AG09319 (cell line): ENCODE measurements at regions not wholly inside any gene's neighbourhood (a gene's known extent, or its start where the extent isn't known, plus 50 kb on each side); places are given as distances from the start of the nearest gene placed in this dataset.
A peak's percentile ranks its signal among the peaks of the same experiment; 100 is the strongest.

Source experiments
- DNase-seq: peaks from one replicate; pipeline ENCODE4 v3.0.0-alpha.2; 2010; ENCODE audit warnings: low read depth; ENCODE audit errors: extremely low read depth
- TF ChIP-seq, protein P1 (sequence below): IDR thresholded peaks from 2 replicates; pipeline ENCODE4 v1.5.1; 2011; ENCODE audit warnings: low read depth, mild to moderate bottlenecking, inconsistent platforms, low read length, moderate library complexity

DNA sequence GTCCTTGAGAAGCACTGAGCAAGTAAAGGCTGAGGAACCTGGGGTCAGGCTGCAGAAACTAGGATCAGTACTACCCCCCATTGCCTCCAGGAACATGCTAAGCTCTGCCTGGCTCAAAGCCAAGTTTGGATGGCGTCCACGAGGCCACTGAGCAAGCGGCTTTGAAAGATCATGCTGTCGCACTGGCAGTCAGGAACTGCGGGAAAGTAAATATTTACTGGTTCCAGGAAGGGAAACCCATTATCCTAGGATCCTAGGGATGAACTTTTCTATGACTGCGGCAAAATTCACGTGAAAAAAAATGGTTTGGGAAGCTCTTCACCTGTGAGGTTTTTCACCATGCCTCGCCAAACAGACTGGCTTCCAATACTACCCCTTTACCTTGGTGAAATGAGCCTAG is 75.3 kb upstream of the PJA2 start:
- no peak for DNase-seq
- TF ChIP-seq, protein P1, sequence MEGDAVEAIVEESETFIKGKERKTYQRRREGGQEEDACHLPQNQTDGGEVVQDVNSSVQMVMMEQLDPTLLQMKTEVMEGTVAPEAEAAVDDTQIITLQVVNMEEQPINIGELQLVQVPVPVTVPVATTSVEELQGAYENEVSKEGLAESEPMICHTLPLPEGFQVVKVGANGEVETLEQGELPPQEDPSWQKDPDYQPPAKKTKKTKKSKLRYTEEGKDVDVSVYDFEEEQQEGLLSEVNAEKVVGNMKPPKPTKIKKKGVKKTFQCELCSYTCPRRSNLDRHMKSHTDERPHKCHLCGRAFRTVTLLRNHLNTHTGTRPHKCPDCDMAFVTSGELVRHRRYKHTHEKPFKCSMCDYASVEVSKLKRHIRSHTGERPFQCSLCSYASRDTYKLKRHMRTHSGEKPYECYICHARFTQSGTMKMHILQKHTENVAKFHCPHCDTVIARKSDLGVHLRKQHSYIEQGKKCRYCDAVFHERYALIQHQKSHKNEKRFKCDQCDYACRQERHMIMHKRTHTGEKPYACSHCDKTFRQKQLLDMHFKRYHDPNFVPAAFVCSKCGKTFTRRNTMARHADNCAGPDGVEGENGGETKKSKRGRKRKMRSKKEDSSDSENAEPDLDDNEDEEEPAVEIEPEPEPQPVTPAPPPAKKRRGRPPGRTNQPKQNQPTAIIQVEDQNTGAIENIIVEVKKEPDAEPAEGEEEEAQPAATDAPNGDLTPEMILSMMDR, result no peak

DNA sequence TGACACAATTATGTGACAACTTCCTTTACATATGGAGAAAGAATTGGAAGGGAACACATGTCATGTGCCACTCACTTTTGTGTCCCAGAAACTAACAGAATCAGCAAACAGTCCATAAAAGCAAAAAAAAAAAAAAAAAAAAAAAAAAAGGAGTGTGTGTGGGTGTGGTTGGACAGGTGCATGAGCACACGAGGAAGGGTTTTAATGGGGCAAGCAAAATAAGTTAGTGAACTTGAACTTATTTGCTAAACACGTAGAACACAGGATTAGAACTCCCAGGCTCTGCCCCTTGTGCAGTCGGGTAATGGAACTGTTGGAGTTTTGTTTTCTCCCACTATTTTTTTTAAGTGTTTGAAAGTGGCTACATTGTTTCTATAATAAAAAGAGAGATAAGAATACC is 74.8 kb upstream of the PJA2 start:
- TF ChIP-seq, protein P1, result no peak
- no peak for DNase-seq

DNA sequence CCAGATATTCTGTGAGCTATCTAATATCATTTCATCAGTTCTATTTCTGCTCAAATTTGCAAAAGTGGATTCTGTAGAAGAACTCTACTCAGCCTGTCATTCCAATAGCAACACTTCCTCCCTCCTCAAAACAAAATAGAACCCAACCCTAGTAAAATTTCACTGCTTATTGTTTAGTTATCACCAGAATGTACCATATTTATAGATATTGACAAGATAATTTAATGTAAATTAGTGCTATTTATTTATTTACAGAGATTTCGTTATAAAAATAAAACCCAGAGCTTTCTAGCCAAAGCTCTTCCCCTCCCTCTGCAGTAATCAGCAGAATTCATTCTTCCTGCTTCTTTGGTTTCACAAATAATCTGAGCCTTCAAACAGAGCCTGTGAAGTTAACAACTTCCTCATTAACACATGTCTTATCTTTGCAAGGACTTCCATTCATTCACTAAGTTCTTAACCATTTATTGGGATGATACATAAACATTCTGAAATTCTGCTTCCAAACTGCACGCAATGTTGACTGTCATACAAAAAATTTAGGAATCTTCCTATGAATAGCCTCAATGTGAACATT is 73.7 kb upstream of the PJA2 start:
- TF ChIP-seq, protein P1, result no peak

DNA sequence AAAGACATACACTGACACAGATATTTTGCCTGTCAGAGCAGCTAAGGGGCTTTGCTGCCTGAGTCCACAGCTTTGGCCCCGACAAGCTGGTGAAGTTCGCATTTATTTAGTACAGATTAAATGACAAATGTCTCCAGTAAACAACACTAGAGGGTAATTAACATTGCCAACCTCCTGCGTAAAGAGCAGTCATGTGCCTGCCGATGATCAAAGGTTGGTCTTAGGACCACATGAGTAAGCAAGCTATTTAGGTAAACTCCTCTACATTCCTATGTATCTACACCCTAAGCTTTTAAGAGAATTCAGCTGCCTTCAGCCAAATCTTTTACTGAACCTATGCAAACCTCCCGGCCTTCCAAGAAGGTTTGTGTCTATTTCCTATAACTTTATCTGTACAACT is 73.0 kb upstream of the PJA2 start:
- TF ChIP-seq, protein P1, result no peak
- no peak for DNase-seq

More for the DNA sequence above, 73.7 kb upstream of the PJA2 start:
- no peak for DNase-seq

DNA sequence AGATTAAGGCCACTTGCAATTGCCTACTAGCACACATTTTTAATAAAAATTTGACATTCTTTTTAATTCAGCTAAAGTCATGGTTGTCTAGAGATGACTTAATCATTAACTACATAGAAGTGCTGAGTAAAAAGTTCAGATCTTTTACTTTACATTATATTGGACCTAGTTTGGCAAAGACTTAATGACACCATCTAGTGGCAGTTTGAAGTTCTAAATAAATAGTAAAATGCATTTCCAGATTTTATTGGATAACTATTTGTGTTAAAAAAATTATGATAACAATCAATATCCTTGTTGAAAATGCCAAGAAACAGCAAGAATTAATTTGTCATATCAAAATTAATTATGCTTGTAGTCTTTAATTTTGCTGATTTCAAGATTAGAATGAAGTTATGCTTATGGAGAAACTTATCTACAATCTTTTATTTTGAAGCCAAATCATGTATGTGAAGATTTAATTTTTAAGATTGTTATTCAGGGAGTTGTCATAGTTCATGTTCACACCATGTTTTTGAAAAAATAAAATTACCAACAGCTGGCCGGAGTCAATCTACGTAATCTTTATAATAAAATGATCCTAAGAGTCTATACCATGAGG is 69.6 kb upstream of the PJA2 start:
- TF ChIP-seq, protein P1, result peak; percentile 47
- no peak for DNase-seq

DNA sequence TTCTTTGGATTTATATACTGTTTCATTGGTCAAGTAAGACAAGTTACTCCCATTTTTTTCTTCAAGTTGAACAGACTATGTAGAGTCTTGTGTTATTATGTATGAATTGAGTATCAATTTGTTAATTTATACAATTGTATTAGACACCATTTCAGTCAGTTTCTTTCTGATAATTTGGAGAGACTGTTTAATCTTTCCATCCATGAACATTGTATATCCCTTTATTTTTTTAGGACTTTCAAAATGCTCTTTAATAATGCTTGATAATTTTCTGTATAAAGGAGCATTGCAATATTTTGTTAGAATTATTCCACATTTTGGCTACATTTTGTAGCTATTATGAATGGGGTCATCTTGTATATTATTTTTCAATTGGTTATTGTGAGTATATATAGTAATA is 69.1 kb upstream of the PJA2 start:
- DNase-seq, result no peak
- TF ChIP-seq, protein P1, result no peak

DNA sequence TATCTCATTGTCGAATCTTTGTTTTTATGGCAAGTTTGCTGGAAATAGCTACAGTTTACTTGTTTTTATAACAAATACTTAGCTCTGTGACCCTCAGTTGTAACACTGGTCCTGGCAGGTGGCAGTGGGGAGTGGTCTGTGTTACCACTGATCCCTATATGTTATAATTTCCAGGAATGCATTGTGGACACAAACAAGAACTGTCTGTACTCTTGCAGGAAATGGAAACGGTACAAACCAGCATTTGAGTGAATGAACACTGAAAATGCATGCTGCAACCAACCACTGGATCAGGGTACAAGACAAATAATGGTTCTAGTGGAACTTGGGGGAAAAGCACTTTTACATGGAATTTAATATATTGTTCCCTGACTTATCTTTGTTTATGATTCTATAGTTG is 66.5 kb upstream of the PJA2 start:
- DNase-seq, result no peak
- TF ChIP-seq, protein P1, result no peak
